Ovary (tissue), 7 donors: ENCODE measurements at regions not wholly inside any gene's neighbourhood (a gene's known extent, or its start where the extent isn't known, plus 50 kb on each side); places are given as distances from the start of the nearest gene placed in this dataset.

Experiments used
- DNase-seq, 5 donors: peaks; one replicate each; pipeline ENCODE4 v3.0.0-alpha.2; 2019 to 2020
- H3K27ac ChIP-seq, 2 donors: fragments of 200-600 bp; one replicate each; pipeline versions ENCODE4 v1.5.1 to v1.8.0; 2019 to 2022
- H3K27me3 ChIP-seq: fragments of 200-600 bp; one replicate; pipeline ENCODE4 v1.8.0; 2022
- H3K36me3 ChIP-seq: fragments of 200-600 bp; sonication (generic); one replicate; pipeline ENCODE4 v1.5.1; 2019
- H3K4me1 ChIP-seq: one replicate; pipeline ENCODE4 v1.8.1; 2013; ENCODE audit warnings: mild to moderate bottlenecking, moderate library complexity; ENCODE audit not compliant: insufficient read depth
- H3K4me3 ChIP-seq: fragments of 200-600 bp; sonication (generic); one replicate; pipeline ENCODE4 v1.5.1; 2017
- H3K9me3 ChIP-seq, 2 donors: fragments of 200-600 bp in 1 of 2; sonication (generic) in 1 of 2; one replicate each; pipeline versions ENCODE4 v1.5.1 to v1.8.1; 2013 to 2019; ENCODE audit warnings: mild to moderate bottlenecking in 1 of 2, moderate library complexity in 1 of 2
- CTCF ChIP-seq, 3 donors: fragments of 450-650 bp in 2 of 3; fragments of 200-600 bp in 1 of 3; IDR thresholded peaks; one replicate each; pipeline versions ENCODE4 v1.5.1 to v1.8.0; 2016 to 2022; ENCODE audit warnings: antibody characterized with exemption in 3 of 3, mild to moderate bottlenecking in 1 of 3
- EP300 ChIP-seq: sonication (generic); formaldehyde crosslinking; IDR thresholded peaks from one replicate; pipeline ENCODE4 v1.6.1; 2017; ENCODE audit warnings: antibody characterized with exemption
- POLR2A ChIP-seq: fragments of 450-650 bp; IDR thresholded peaks from one replicate; pipeline ENCODE4 v1.6.1; 2017; ENCODE audit warnings: antibody characterized with exemption, mild to moderate bottlenecking, moderate library complexity
- WGBS, 3 donors: extraction: QIAGEN DNeasy Blood & Tissue Kit in 1 of 3; methylation state at CpG; one replicate each; pipeline versions ENCODE4 v1.1.5 to v1.1.7; 2013 to 2017; 5-methylcytosine and 5-hydroxymethylcytosine counted together
- intact Hi-C, 4 donors: fragments of 100-400 bp; cut with DNase I; formaldehyde crosslinking; loops; one replicate each; pipeline versions ENCODE4 v1.11.0 to v1.15.1; 2022 to 2023
- donor health status: DM: no; HTN: no; CAD: no; lungs with moderate emphysema.
- donor health status: DM: no; HTN: no; CAD: no.
- donor health status: Bipolar disorder and iron deficiency.
- donor health status: DM: no; HTN: no; CAD: no.
- donor health status: DM: yes; HTN: yes; CAD: no.

- H3K27me3 ChIP-seq, result no peaks in the 10 kb centered on the region
- WGBS, 3 donors, result 94 to 98% (median 95%) methylated on average over 3 of the region's 3 CpGs
- H3K4me3 ChIP-seq, result no peak overlapping the region
- H3K4me1 ChIP-seq, result peaks cover 1% of the 10 kb centered on the region
- H3K9me3 ChIP-seq, result no peaks in the 10 kb centered on the region
- H3K27ac ChIP-seq, result no peak overlapping the region
- intact Hi-C loops, result no loop called here
- no peak for TF ChIP-seq EP300
- TF ChIP-seq POLR2A, result no peak
- TF ChIP-seq CTCF (IDR thresholded peaks at IDR 0.05), result no peak
- DNase-seq, result no peak
- H3K36me3 ChIP-seq, result no peaks in the 10 kb centered on the region
Measured at GRCh38 chr2:66828876-66829275, 394.0 kb downstream of the MEIS1 start.

GRCh38 chr2:66830881-66831280 is 396.0 kb downstream of the MEIS1 start:
- no peak overlapping the region for H3K4me3 ChIP-seq
- WGBS, 3 donors, result 68 to 79% (median 68%) methylated on average over 3 of the region's 3 CpGs
- H3K4me1 ChIP-seq, result peaks cover 1% of the 10 kb centered on the region
- H3K27ac ChIP-seq, result no peak overlapping the region
- intact Hi-C loops, result no loop called here
- no peaks in the 10 kb centered on the region for H3K9me3 ChIP-seq
- no peak for TF ChIP-seq EP300
- no peaks in the 10 kb centered on the region for H3K36me3 ChIP-seq
- no peak for DNase-seq
- H3K27me3 ChIP-seq, result no peaks in the 10 kb centered on the region

GRCh38 chr2:66832646-66833435 is 397.9 kb downstream of the MEIS1 start:
- WGBS, 3 donors, result 57 to 68% (median 58%) methylated on average over 4 of the region's 4 CpGs
- TF ChIP-seq CTCF (IDR thresholded peaks at IDR 0.05) (no peak), POLR2A (no peak), EP300 (no peak)
- intact Hi-C loops, result no loop called here
- Histone ChIP-seq H3K9me3 (no peaks in the 10 kb centered on the region), H3K27ac (no peak overlapping the region), H3K27me3 (no peaks in the 10 kb centered on the region), H3K36me3 (no peaks in the 10 kb centered on the region), H3K4me3 (no peak overlapping the region), H3K4me1 (peaks cover 1% of the 10 kb centered on the region)
- no peak for DNase-seq

- Histone ChIP-seq H3K27ac (no peak overlapping the region), H3K4me1 (peaks cover 4% of the 10 kb centered on the region), H3K36me3 (no peaks in the 10 kb centered on the region), H3K9me3 (no peaks in the 10 kb centered on the region), H3K27me3 (no peaks in the 10 kb centered on the region), H3K4me3 (no peak overlapping the region)
- no peak for DNase-seq
- intact Hi-C loops, result no loop called here
- no peak for TF ChIP-seq EP300
- TF ChIP-seq POLR2A, result no peak
- no peak for TF ChIP-seq CTCF (IDR thresholded peaks at IDR 0.05)
- 90 to 95% (median 94%) methylated on average over 4 of the region's 4 CpGs for WGBS, 3 donors
Measured at GRCh38 chr2:66834859-66835258, 399.9 kb downstream of the MEIS1 start.

GRCh38 chr2:66836851-66837250 is 401.9 kb downstream of the MEIS1 start:
- intact Hi-C loops, result no loop called here
- Histone ChIP-seq H3K36me3 (no peaks in the 10 kb centered on the region), H3K9me3 (no peaks in the 10 kb centered on the region), H3K4me3 (no peak overlapping the region), H3K4me1 (peaks cover 4% of the 10 kb centered on the region), H3K27me3 (no peaks in the 10 kb centered on the region), H3K27ac (no peak overlapping the region)
- TF ChIP-seq EP300 (no peak), POLR2A (no peak), CTCF (IDR thresholded peaks at IDR 0.05) (no peak)
- 85 to 93% (median 92%) methylated on average over 1 of the region's 1 CpG for WGBS, 3 donors
- no peak for DNase-seq
